ENCODE measurements at regions not wholly inside any gene's neighbourhood (a gene's known extent, or its start where the extent isn't known, plus 50 kb on each side); places are given as distances from the start of the nearest gene placed in this dataset.

- TF ChIP-seq, protein P1, sequence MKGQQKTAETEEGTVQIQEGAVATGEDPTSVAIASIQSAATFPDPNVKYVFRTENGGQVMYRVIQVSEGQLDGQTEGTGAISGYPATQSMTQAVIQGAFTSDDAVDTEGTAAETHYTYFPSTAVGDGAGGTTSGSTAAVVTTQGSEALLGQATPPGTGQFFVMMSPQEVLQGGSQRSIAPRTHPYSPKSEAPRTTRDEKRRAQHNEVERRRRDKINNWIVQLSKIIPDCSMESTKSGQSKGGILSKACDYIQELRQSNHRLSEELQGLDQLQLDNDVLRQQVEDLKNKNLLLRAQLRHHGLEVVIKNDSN (IDR thresholded peaks at IDR 0.05), result no peak
- TF ChIP-seq TEAD4 (IDR thresholded peaks at IDR 0.05), result no peak
- TF ChIP-seq CEBPB (IDR thresholded peaks at IDR 0.05), result no peak
- no peak for TF ChIP-seq EP300 (IDR thresholded peaks at IDR 0.05; ENCODE audit: borderline replicate concordance)
- TF ChIP-seq TAF1 (IDR thresholded peaks at IDR 0.05; ENCODE audit: low read depth), result no peak
- no peak for TF ChIP-seq CREB1 (IDR thresholded peaks at IDR 0.05; ENCODE audit: low read depth)
- no peak for TF ChIP-seq TCF12 (IDR thresholded peaks at IDR 0.05; ENCODE audit: low read depth)
- no peak for TF ChIP-seq REST (IDR thresholded peaks at IDR 0.05; ENCODE audit: low read depth)
- no peak for TF ChIP-seq RAD21 (IDR thresholded peaks at IDR 0.05; ENCODE audit: low read depth)
- TF ChIP-seq EGR1 (IDR thresholded peaks at IDR 0.05), result no peak
- TF ChIP-seq ZBTB7A (IDR thresholded peaks at IDR 0.05; ENCODE audit: low read depth), result no peak
- TF ChIP-seq FOXM1 (IDR thresholded peaks at IDR 0.05; ENCODE audit: borderline replicate concordance, low read depth), result no peak
- TF ChIP-seq YY1 (IDR thresholded peaks at IDR 0.05; ENCODE audit: low read depth), result no peak
Observed at GRCh38 chr17:33642002-33642401, 348.9 kb upstream of the ASIC2 start.

GRCh38 chr17:33647956-33648355 lies 354.9 kb upstream of the ASIC2 start:
- no peak for TF ChIP-seq EP300 (IDR thresholded peaks at IDR 0.05; ENCODE audit: borderline replicate concordance)
- no peak for TF ChIP-seq CREB1 (IDR thresholded peaks at IDR 0.05; ENCODE audit: low read depth)
- TF ChIP-seq YY1 (IDR thresholded peaks at IDR 0.05; ENCODE audit: low read depth), result no peak
- peak; percentile 21; the same call in 1 of the 2 replicates for TF ChIP-seq RAD21 (IDR thresholded peaks at IDR 0.05; ENCODE audit: low read depth)
- TF ChIP-seq TAF1 (IDR thresholded peaks at IDR 0.05; ENCODE audit: low read depth), result no peak

DNA sequence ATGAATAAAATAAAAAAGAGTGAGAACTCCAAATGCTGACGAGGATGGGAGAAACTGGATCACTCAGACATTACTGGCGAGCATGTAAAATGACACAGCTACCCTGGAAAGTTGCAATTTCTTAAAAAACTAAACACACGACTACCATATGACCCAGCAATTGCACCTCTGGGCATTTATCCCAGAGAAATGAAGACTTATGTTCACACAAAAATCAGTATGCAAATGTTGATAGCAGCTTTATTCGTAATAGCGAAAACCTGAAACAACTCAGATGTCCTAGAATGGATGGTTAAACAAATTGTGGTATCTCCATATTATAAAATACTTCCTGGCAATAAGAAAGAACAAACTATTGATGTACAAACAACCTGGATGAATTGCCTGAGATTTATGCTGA lies 357.2 kb upstream of the ASIC2 start:
- TF ChIP-seq TAF1 (IDR thresholded peaks at IDR 0.05; ENCODE audit: low read depth) (no peak), REST (IDR thresholded peaks at IDR 0.05; ENCODE audit: low read depth) (no peak), RAD21 (IDR thresholded peaks at IDR 0.05; ENCODE audit: low read depth) (no peak), ZBTB7A (IDR thresholded peaks at IDR 0.05; ENCODE audit: low read depth) (no peak), NFIC (IDR thresholded peaks at IDR 0.05) (no peak), CEBPB (IDR thresholded peaks at IDR 0.05) (no peak), CREB1 (IDR thresholded peaks at IDR 0.05; ENCODE audit: low read depth) (no peak), TEAD4 (IDR thresholded peaks at IDR 0.05) (no peak), FOXM1 (IDR thresholded peaks at IDR 0.05; ENCODE audit: borderline replicate concordance, low read depth) (no peak), TCF12 (IDR thresholded peaks at IDR 0.05; ENCODE audit: low read depth) (no peak), YY1 (IDR thresholded peaks at IDR 0.05; ENCODE audit: low read depth) (no peak), EP300 (IDR thresholded peaks at IDR 0.05; ENCODE audit: borderline replicate concordance) (no peak), EGR1 (IDR thresholded peaks at IDR 0.05) (no peak), MAX (IDR thresholded peaks at IDR 0.05) (no peak)
- TF ChIP-seq, protein P1 (IDR thresholded peaks at IDR 0.05), result no peak

- no peak for TF ChIP-seq EGR1 (IDR thresholded peaks at IDR 0.05)
- TF ChIP-seq FOXM1 (IDR thresholded peaks at IDR 0.05; ENCODE audit: borderline replicate concordance, low read depth), result no peak
- no peak for TF ChIP-seq MAX (IDR thresholded peaks at IDR 0.05)
- TF ChIP-seq, protein P1 (IDR thresholded peaks at IDR 0.05), result no peak
- TF ChIP-seq CEBPB (IDR thresholded peaks at IDR 0.05), result no peak
- TF ChIP-seq TAF1 (IDR thresholded peaks at IDR 0.05; ENCODE audit: low read depth), result no peak
- no peak for TF ChIP-seq TEAD4 (IDR thresholded peaks at IDR 0.05)
- TF ChIP-seq YY1 (IDR thresholded peaks at IDR 0.05; ENCODE audit: low read depth), result no peak
- no peak for TF ChIP-seq REST (IDR thresholded peaks at IDR 0.05; ENCODE audit: low read depth)
- no peak for TF ChIP-seq RAD21 (IDR thresholded peaks at IDR 0.05; ENCODE audit: low read depth)
- no peak for TF ChIP-seq TCF12 (IDR thresholded peaks at IDR 0.05; ENCODE audit: low read depth)
- TF ChIP-seq EP300 (IDR thresholded peaks at IDR 0.05; ENCODE audit: borderline replicate concordance), result no peak
Observed at GRCh38 chr17:33651686-33652085, 358.6 kb upstream of the ASIC2 start.

All from Ishikawa (cell line).